ENCODE measurements at regions not wholly inside any gene's neighbourhood (a gene's known extent, or its start where the extent isn't known, plus 50 kb on each side); places are given as distances from the start of the nearest gene placed in this dataset.
"Not testable (repeated sequence)": the region's sequence is repeated elsewhere in the genome, so short reads cannot be mapped to it uniquely, and the experiment has no call there.

DNA sequence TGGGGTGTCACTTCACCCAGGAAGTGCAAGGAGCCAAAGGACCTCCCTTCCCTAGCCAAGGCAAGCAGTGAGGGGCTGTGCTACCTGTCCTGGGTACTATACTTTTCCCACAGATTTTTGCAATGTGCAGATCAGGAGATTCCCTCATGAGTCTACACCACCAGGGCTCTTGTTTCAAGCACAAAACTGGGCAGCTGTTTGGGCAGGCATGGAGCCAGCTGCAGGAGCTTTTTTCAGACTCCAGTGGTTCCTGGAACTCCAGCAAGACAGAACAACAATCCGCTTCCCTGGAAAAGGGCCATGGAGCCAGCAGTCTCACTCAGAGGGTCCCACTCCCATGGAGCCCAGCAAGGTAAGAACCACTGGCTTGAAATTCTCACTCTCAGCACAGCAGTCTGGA, 1649.6 kb downstream of the LRRC4C start:
- DNase-seq (ENCODE audit: low spot score) = no peak

DNA sequence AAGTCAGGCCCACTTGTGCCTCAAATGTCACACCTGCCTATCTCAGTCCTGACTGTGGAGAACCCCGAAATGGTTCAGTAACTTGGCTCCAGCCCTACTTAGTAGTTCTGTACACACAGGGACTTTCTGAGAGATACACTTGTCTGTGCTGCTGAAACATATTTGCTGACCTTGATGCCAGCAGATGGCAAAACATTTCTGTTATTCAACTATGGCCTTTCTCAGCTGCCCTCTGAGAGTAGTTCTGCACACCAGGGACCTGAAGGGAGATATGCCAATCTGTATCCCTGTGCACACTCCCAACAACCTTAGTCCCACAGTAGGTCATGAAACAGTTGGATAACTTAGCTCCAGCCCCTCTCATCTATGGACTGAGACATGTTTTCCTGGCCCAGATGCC, 1651.5 kb downstream of the LRRC4C start:
- DNase-seq (ENCODE audit: low spot score) = no peak

DNA sequence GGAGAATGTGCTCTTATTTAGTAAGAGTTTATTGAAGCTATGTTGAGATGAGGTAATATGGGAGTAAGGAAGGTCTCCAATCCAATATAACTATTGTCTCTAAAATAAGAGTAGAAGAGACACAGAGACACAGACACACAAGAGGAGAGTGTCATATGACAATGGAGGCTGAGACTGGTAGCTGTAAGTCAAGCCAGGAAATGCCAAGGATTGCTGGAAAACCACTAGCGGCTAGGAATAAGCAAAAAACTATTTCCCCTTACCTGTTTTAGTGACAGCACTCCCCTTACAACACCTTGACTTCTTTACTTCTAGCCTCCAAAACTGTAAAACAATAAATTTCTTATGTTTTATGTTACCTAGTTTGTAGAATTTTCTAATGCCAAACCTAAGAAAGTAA, 1652.8 kb downstream of the LRRC4C start:
- DNase-seq (ENCODE audit: low spot score) = no peak

DNA sequence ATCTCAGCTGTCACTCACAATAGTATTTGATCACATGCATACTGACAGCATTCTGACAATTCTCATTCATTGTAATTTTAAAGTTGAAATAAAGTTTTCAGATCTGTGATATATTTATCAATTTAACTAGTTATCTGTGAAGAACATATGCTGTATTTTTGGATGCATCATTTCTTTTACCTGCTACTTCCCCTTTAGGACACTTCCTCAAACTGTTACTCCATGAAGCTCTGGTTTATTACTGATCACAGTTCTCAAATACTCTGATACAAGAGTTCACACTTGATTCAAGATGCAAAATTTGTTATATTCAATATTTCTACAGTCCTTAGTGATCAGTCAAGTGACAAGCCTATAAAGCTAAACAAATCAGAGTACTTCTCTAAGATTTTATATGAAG, 1655.2 kb downstream of the LRRC4C start:
- no peak for DNase-seq (ENCODE audit: low spot score)

DNA sequence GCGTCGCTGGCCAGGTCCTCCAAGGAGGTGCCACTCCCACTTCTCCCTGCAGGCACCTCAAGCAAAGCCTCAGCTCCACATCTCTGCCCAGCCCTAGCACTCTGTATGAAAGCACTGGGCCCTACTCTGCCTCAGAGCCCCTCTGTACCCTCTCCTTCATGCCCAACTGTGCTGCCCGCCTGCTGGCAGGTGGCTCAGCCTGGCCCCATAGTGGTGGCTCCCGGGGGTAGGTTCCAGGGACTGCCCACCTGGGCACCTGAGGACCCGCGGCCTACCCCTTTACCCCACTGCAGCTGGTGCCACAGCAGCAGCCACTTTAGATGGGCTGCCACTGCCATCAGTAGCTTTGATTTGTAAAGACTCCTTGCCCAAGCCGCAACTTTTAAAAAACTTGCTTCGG, 1672.8 kb downstream of the LRRC4C start:
- DNase-seq (ENCODE audit: low spot score) = no peak

DNA sequence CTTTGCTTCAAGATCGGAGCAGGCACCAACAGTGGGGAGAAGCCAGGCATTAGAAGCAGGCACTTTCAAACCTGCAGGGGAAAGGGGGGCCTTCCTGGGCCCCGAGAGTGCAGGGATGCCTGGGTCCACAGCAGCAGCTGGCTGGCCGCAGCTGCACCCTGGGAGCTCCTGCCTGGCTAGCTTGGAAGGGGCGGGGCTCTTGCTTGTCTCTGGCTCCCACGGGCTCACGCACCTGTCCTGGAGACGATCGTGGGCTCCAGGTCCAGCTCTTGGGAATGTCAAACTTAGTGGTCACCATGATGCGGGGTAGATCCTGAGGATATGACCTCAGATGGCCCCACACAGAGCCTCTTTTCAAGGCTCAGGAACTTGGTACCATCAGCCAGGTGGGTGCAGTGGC, 1673.2 kb downstream of the LRRC4C start:
- DNase-seq (ENCODE audit: low spot score) = no peak

DNA sequence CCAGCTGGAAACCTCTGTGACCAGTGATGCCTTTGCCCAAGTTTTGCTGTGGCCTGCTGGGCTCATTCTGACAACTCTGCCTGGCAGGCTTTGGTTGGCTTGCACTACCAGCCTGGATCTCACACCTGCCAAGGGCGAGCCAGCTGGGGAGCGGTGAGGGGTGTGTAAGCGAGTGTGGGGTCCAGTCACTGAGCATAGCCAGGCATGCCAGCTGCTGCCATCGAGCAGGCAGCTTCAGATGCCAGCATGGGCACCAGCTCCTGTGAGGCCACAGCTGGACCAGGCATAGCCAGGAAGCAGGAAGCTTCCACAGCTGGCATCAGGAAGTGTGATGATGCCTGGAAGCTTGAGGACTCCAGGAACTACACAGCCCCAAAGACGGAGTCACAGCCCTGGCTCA, 1674.6 kb downstream of the LRRC4C start:
- no peak for DNase-seq (ENCODE audit: low spot score)

DNA sequence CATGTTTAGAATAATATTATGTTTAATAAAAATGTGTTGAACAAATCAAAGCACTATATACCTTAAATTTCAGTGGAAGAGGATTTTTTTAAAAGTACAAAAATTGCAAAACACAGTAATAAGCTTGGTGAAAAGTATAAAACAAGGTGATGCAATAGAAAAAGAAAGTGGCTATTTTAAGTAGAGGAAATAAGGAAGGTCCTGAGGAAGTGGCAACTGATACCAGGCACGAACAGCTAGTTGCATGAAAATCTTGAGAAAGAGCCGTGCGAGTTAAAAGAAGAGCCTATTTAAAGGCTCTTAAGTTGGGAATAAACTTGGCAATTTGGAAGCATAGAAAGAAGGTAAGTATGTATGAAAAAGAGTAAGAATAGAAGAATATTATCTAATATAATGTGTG, 1679.3 kb downstream of the LRRC4C start:
- no peak for DNase-seq (ENCODE audit: low spot score)

DNA sequence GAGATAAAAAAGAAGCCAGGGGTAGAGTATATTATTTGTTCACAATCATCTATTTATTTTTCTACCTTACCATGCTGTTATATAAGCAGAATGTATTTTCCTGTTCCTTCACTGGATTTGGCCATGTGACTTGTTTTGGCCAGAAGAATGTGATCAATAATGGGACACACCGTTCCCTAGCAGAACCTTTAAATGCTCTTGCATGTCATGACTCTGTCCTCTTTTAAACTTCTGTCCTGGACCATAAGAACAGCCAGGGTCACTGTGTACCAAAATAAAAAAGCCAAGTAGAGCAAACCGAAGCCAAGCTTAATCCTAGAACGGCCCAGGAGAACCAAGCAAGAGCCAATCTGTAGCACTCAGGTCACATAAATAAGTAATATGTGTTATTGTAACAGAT, 1682.4 kb downstream of the LRRC4C start:
- no peak for DNase-seq (ENCODE audit: low spot score)

- no peak for DNase-seq (ENCODE audit: low spot score)
Measured at GRCh38 chr11:39772525-39773137, 1686.8 kb downstream of the LRRC4C start.

DNA sequence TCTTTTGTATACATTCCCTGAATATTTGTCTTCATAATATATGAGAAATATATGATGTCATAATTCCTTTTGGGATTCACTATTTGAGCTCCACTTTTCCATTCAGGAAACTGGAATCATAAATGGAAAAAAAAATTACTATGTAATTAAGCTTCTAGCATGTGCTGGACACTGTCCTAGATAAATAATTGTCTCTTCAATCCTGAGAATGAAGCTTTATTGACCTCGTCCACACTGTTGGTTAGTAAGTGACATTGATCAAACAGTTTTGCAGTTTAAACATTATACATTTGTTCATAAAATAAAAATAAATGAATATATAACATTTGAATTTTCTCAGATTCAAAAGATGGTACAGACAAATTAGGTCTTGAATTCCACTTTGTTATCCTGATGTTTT, 1691.2 kb downstream of the LRRC4C start:
- DNase-seq (ENCODE audit: low spot score) = no peak

- peak; percentile 6 for DNase-seq (ENCODE audit: low spot score)
Measured at GRCh38 chr11:39745401-39745800, 1714.1 kb downstream of the LRRC4C start.

DNA sequence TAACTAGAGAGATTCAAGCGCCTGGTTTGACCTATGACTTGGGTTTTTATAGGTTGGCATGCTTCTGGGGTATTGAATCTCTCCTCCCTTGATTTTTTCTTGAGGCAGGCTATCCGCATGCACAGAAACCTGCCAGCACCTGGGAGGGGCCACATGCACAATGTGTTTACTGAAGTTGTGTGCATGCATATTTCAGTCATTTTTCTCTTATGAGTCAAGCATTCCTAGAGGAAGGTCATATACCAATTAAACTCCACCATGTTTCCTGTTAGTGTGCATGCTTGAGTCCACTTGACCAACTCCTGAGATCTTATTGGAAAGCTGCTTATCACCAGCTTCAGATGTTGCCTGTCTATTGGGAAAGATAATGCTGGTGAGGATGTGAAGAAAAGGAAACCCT, 1718.4 kb downstream of the LRRC4C start:
- no peak for DNase-seq (ENCODE audit: low spot score)

DNA sequence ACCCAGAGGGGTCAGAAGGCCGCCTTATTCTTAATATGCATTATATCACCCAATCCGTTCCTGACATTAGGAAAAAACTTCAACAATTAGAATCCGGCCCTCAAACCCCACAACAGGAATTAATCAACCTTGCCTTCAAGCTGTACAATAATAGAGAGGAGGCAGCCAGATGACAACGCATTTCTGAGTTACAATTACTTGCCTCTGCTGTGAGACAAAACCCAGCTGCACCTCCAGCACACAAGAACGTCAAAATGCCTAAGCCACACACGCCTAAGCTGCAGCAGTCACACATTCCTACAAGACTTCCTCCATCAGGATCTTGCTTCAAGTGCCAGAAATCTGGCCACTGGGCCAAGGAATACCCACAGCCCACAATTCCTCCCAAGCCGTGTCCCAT, 1723.1 kb downstream of the LRRC4C start:
- DNase-seq (ENCODE audit: low spot score) = not testable (repeated sequence)

- DNase-seq (ENCODE audit: low spot score) = no peak
Measured at GRCh38 chr11:39732001-39732400, 1727.5 kb downstream of the LRRC4C start.

GRCh38 chr11:39725081-39725480, 1734.4 kb downstream of the LRRC4C start:
- no peak for DNase-seq (ENCODE audit: low spot score)

DNA sequence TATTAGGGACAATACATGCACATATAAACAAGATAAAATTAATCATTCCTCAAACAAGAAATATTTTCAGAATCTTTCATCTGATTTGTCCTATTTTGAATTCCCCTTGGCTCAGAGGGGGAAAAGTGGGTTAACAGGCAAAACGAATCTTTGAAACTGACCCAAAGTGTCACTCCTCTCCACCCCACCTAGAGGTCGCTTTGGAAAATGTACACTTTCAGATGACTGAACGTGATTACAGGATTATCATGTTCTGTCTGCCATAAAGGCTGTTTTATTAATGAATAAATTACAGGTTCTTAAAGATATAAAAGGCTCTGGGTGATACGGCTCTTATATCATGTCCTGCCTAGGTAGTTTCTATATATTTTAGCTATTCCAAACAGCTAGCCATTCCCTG, 1735.0 kb downstream of the LRRC4C start:
- DNase-seq (ENCODE audit: low spot score) = peak; percentile 1

- no peak for DNase-seq (ENCODE audit: low spot score)
Measured at GRCh38 chr11:39712581-39712980, 1746.9 kb downstream of the LRRC4C start.

DNA sequence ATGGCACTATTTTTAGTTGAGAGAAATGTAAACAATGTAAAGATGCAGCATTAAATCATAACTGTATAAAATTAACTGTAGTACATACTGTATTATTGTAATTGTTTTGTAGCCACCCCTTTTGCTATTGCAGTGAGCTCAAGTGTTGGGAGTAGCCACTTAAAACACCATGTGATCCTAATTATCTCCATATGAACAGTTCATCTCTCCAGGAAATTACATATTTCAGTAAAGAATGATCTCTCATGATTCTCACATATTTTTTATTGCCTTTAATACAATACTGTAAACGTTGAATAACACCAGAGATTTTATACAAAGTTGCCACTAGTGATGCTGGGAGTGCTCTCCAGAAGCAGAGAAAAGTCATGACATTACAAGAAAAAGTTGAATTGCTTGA, 1768.6 kb downstream of the LRRC4C start:
- no peak for DNase-seq (ENCODE audit: low spot score)

- no peak for DNase-seq (ENCODE audit: low spot score)
Measured at GRCh38 chr11:39683951-39684554, 1775.4 kb downstream of the LRRC4C start.

- DNase-seq (ENCODE audit: low spot score) = no peak
Measured at GRCh38 chr11:39683288-39683950, 1776.0 kb downstream of the LRRC4C start.

- DNase-seq (ENCODE audit: low spot score) = no peak
Measured at GRCh38 chr11:39681428-39681827, 1778.0 kb downstream of the LRRC4C start.

DNA sequence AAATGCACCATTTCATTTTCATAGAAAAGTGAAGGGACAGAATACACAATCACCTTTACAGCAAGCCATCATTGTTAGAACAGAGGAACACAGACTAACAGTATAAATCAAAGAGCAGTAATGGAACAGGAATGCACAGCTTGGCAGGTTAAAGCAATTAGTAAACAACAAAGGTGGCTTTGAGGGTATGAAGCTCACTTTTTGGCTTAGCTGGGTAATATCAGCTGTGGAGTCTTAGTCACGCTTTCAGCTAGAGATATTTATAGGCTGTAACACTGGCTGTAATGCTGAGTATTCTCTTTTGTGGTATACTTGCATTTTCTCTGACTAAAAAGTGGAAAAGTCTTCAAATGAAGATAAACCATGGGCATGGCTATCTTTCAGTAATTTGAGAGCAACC, 1780.5 kb downstream of the LRRC4C start:
- no peak for DNase-seq (ENCODE audit: low spot score)

- DNase-seq (ENCODE audit: low spot score) = no peak
Measured at GRCh38 chr11:39675171-39675570, 1784.3 kb downstream of the LRRC4C start.

Measured in RKO (cell line).